Body of pancreas (tissue), 4 donors: ENCODE measurements at regions not wholly inside any gene's neighbourhood (a gene's known extent, or its start where the extent isn't known, plus 50 kb on each side); places are given as distances from the start of the nearest gene placed in this dataset.

Experiments
- CTCF ChIP-seq, 7 experiments: fragments of 450-650 bp in 4 of 7; fragments of 200-600 bp in 3 of 7; sonication (generic) in 3 of 7; IDR thresholded peaks; one replicate each; pipeline ENCODE4 v1.5.1; 2016 to 2019; ENCODE audit warnings: antibody characterized with exemption in 7 of 7
- POLR2A ChIP-seq, 3 donors: fragments of 450-650 bp; IDR thresholded peaks; one replicate each; pipeline ENCODE4 v1.6.1; 2016; ENCODE audit warnings: antibody characterized with exemption in 3 of 3, mild to moderate bottlenecking in 2 of 3

GRCh38 chrX:109283870-109284269 is 198.0 kb downstream of the GUCY2F start:
- no peak for TF ChIP-seq CTCF (IDR thresholded peaks at IDR 0.05)
- no peak for TF ChIP-seq POLR2A (IDR thresholded peaks at IDR 0.05)
